Neural crest cell (in vitro differentiated cells): ENCODE measurements at regions not wholly inside any gene's neighbourhood (a gene's known extent, or its start where the extent isn't known, plus 50 kb on each side); places are given as distances from the start of the nearest gene placed in this dataset.

Source experiments
- DNase-seq: peaks from one replicate; pipeline ENCODE4 v3.0.0; 2021; ENCODE audit warnings: low read depth, mixed read lengths, low spot score
- H3K27ac Mint-ChIP-seq: one replicate; pipeline ENCODE4 v1.8.0; 2021; ENCODE audit warnings: mild to moderate bottlenecking, mixed read lengths; ENCODE audit not compliant: unreplicated experiment
- H3K27me3 Mint-ChIP-seq: 2 replicates; pipeline ENCODE4 v1.8.0; 2021; ENCODE audit warnings: low read depth, mild to moderate bottlenecking, mixed read lengths
- H3K36me3 Mint-ChIP-seq: 2 replicates; pipeline ENCODE4 v1.8.0; 2021; ENCODE audit warnings: low read depth, mild to moderate bottlenecking, mixed read lengths
- H3K4me1 Mint-ChIP-seq: 2 replicates; pipeline ENCODE4 v1.8.0; 2021; ENCODE audit warnings: mixed read lengths
- H3K4me3 Mint-ChIP-seq: one replicate; pipeline ENCODE4 v1.8.0; 2021; ENCODE audit warnings: mild to moderate bottlenecking, mixed read lengths
- H3K9me3 Mint-ChIP-seq: 2 replicates; pipeline ENCODE4 v1.8.0; 2021; ENCODE audit warnings: mixed read lengths
- CTCF ChIP-seq: fragments of 200-600 bp; sonication (generic); conservative IDR thresholded peaks from 2 replicates; pipeline ENCODE4 v1.5.0; 2021; ENCODE audit warnings: antibody characterized with exemption, mild to moderate bottlenecking

GRCh38 chr10:6979371-6979770 lies 399.3 kb upstream of the PRKCQ start:
- Mint-ChIP-seq H3K27me3 (no peaks in the 10 kb centered on the region), H3K9me3 (no peaks in the 10 kb centered on the region), H3K4me3 (no peak overlapping the region), H3K27ac (no peak overlapping the region), H3K4me1 (peaks cover 25% of the 10 kb centered on the region), H3K36me3 (no peaks in the 10 kb centered on the region)
- no peak for DNase-seq
- TF ChIP-seq CTCF: no peak

- no peaks in the 10 kb centered on the region for H3K9me3 Mint-ChIP-seq
- H3K4me1 Mint-ChIP-seq: peaks cover 28% of the 10 kb centered on the region
- no peak for TF ChIP-seq CTCF
- no peak overlapping the region for H3K27ac Mint-ChIP-seq
- H3K36me3 Mint-ChIP-seq: no peaks in the 10 kb centered on the region
- H3K4me3 Mint-ChIP-seq: no peak overlapping the region
- H3K27me3 Mint-ChIP-seq: no peaks in the 10 kb centered on the region
- no peak for DNase-seq
Observed at GRCh38 chr10:6978187-6978627, 398.1 kb upstream of the PRKCQ start.

- Mint-ChIP-seq H3K27ac (peak overlapping the region; percentile 28), H3K4me3 (no peak overlapping the region), H3K4me1 (peaks cover 31% of the 10 kb centered on the region), H3K27me3 (no peaks in the 10 kb centered on the region), H3K36me3 (no peaks in the 10 kb centered on the region), H3K9me3 (no peaks in the 10 kb centered on the region)
- DNase-seq: no peak
- TF ChIP-seq CTCF: no peak
Observed at GRCh38 chr10:6977398-6978186, 397.5 kb upstream of the PRKCQ start.

GRCh38 chr10:6973899-6974298 lies 393.8 kb upstream of the PRKCQ start:
- H3K4me3 Mint-ChIP-seq: no peak overlapping the region
- peaks cover 31% of the 10 kb centered on the region for H3K4me1 Mint-ChIP-seq
- no peaks in the 10 kb centered on the region for H3K9me3 Mint-ChIP-seq
- no peaks in the 10 kb centered on the region for H3K27me3 Mint-ChIP-seq
- no peak for TF ChIP-seq CTCF
- no peak for DNase-seq
- no peak overlapping the region for H3K27ac Mint-ChIP-seq
- no peaks in the 10 kb centered on the region for H3K36me3 Mint-ChIP-seq

GRCh38 chr10:6972226-6972625 lies 392.1 kb upstream of the PRKCQ start:
- no peak for TF ChIP-seq CTCF
- H3K27ac Mint-ChIP-seq: peak overlapping the region; percentile 10
- no peaks in the 10 kb centered on the region for H3K36me3 Mint-ChIP-seq
- H3K27me3 Mint-ChIP-seq: no peaks in the 10 kb centered on the region
- no peaks in the 10 kb centered on the region for H3K9me3 Mint-ChIP-seq
- no peak overlapping the region for H3K4me3 Mint-ChIP-seq
- peaks cover 25% of the 10 kb centered on the region for H3K4me1 Mint-ChIP-seq
- no peak for DNase-seq
